Brain microvascular endothelial cell (primary cell): ENCODE measurements at regions not wholly inside any gene's neighbourhood (a gene's known extent, or its start where the extent isn't known, plus 50 kb on each side); places are given as distances from the start of the nearest gene placed in this dataset.

Experiments
- DNase-seq: peaks from one replicate; pipeline ENCODE4 v3.0.0-alpha.2; 2020
- H3K27ac ChIP-seq: fragments of 250-450 bp; sonication (Bioruptor Pico); 2 replicates; pipeline ENCODE4 v1.5.1; 2020; ENCODE audit warnings: mild to moderate bottlenecking, moderate library complexity
- H3K27me3 ChIP-seq: fragments of 250-450 bp; sonication (Bioruptor Pico); replicated peaks from 2 replicates; pipeline ENCODE4 v1.5.1; 2020; ENCODE audit warnings: mild to moderate bottlenecking
- H3K36me3 ChIP-seq: fragments of 250-450 bp; sonication (Bioruptor Pico); replicated peaks from 2 replicates; pipeline ENCODE4 v1.5.1; 2020; ENCODE audit warnings: mild to moderate bottlenecking
- H3K4me3 ChIP-seq: 2 replicates; pipeline ENCODE4 v1.5.1; 2011; ENCODE audit warnings: low read depth, mild to moderate bottlenecking, control low read depth, low read length, moderate library complexity
- CTCF ChIP-seq: IDR thresholded peaks from 2 replicates; pipeline ENCODE4 v1.5.1; 2011; ENCODE audit warnings: low read depth, mild to moderate bottlenecking, moderate library complexity, low read length, control low read depth, inconsistent platforms; ENCODE audit errors: missing control alignments
- in situ Hi-C: cut with HindIII; loops from 2 replicates; pipeline ENCODE4 v1.10.0; 2017; ENCODE audit warnings: low sequenced_read_pairs, low pct_ligation_motif_present

- no peak for TF ChIP-seq CTCF
- Histone ChIP-seq H3K27ac (no peak overlapping the region), H3K4me3 (no peak overlapping the region), H3K36me3 (no peaks in the 10 kb centered on the region), H3K27me3 (no peaks in the 10 kb centered on the region)
- in situ Hi-C loops: no loop called here
- peak; percentile 58 for DNase-seq
These were observed 102.3 kb upstream of the GRIA3 start for GRCh38 chrX:123081776-123082175.

GRCh38 chrX:123083924-123084323, 100.2 kb upstream of the GRIA3 start:
- H3K27ac ChIP-seq: peak overlapping the region; percentile 84
- peak; percentile 28 for DNase-seq
- H3K27me3 ChIP-seq: no peaks in the 10 kb centered on the region
- in situ Hi-C loops: no loop called here
- H3K4me3 ChIP-seq: no peak overlapping the region
- no peaks in the 10 kb centered on the region for H3K36me3 ChIP-seq
- TF ChIP-seq CTCF: no peak

GRCh38 chrX:123084797-123085196, 99.3 kb upstream of the GRIA3 start:
- Histone ChIP-seq H3K36me3 (no peaks in the 10 kb centered on the region), H3K27me3 (no peaks in the 10 kb centered on the region), H3K27ac (peak overlapping the region; percentile 84), H3K4me3 (no peak overlapping the region)
- in situ Hi-C loops: no loop called here
- no peak for TF ChIP-seq CTCF
- DNase-seq: peak; percentile 93

GRCh38 chrX:123085311-123085940, 98.7 kb upstream of the GRIA3 start:
- no peak for TF ChIP-seq CTCF
- H3K4me3 ChIP-seq: no peak overlapping the region
- no peaks in the 10 kb centered on the region for H3K36me3 ChIP-seq
- peak overlapping the region; percentile 84 for H3K27ac ChIP-seq
- peak; percentile 37 for DNase-seq
- in situ Hi-C loops: no loop called here
- H3K27me3 ChIP-seq: no peaks in the 10 kb centered on the region

GRCh38 chrX:123086768-123087167, 97.3 kb upstream of the GRIA3 start:
- Histone ChIP-seq H3K27me3 (no peaks in the 10 kb centered on the region), H3K27ac (no peak overlapping the region), H3K4me3 (no peak overlapping the region), H3K36me3 (no peaks in the 10 kb centered on the region)
- in situ Hi-C loops: no loop called here
- TF ChIP-seq CTCF: no peak
- no peak for DNase-seq

DNA sequence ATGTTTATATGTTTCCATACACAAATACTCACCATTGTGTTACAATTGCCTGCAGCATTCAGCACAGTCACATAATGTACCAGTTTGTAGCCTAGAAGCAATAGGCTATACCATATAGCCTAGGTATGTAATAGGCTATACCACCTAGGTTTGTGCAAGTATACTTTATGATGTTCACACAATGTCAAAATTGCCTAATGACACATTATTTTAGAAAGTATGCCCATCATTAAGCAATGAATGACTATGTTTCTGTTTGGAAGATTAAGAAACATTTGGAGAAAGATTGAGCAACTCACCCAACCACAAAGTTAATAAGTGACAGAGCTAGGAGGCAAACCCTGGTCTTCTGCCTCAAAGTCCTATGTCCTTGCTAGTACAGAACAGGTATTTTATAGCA, 96.8 kb upstream of the GRIA3 start:
- Histone ChIP-seq H3K4me3 (no peak overlapping the region), H3K36me3 (no peaks in the 10 kb centered on the region), H3K27me3 (no peaks in the 10 kb centered on the region), H3K27ac (no peak overlapping the region)
- TF ChIP-seq CTCF: no peak
- no peak for DNase-seq
- in situ Hi-C loops: no loop called here
